Astrocyte (in vitro differentiated cells and primary cell): ENCODE measurements at regions not wholly inside any gene's neighbourhood (a gene's known extent, or its start where the extent isn't known, plus 50 kb on each side); places are given as distances from the start of the nearest gene placed in this dataset.

Experiments
- DNase-seq: peaks from one replicate; pipeline ENCODE4 v3.0.0-alpha.2; 2010; ENCODE audit warnings: low read depth
- FAIRE-seq: peaks from 2 replicates; lab custom pipeline; 2011; peaks lifted over from hg19 to GRCh38; lab: Jason Lieb, UNC
- H2AFZ ChIP-seq: 2 replicates; pipeline ENCODE4 v1.6.0; 2012; ENCODE audit warnings: low read depth, low read length, inconsistent platforms
- H3K27ac ChIP-seq: 2 replicates; pipeline ENCODE4 v1.5.1; 2011; ENCODE audit warnings: low read depth, low read length, inconsistent platforms
- H3K27me3 ChIP-seq: 2 replicates; pipeline ENCODE4 v1.6.0; 2011; ENCODE audit warnings: low read length, inconsistent platforms; ENCODE audit not compliant: insufficient read depth
- H3K36me3 ChIP-seq: 2 replicates; pipeline ENCODE4 v1.5.1; 2011; ENCODE audit warnings: low read length, inconsistent platforms; ENCODE audit not compliant: insufficient read depth
- H3K4me1 ChIP-seq: 2 replicates; pipeline ENCODE4 v1.5.1; 2011; ENCODE audit warnings: low read length, inconsistent platforms; ENCODE audit not compliant: insufficient read depth
- H3K4me2 ChIP-seq: 2 replicates; pipeline ENCODE4 v1.6.0; 2012; ENCODE audit warnings: low read length, inconsistent platforms
- H3K4me3 ChIP-seq: 2 replicates; pipeline ENCODE4 v1.5.1; 2011; ENCODE audit warnings: low read depth, mild to moderate bottlenecking, low read length, inconsistent platforms; ENCODE audit not compliant: insufficient read depth
- H3K79me2 ChIP-seq: 2 replicates; pipeline ENCODE4 v1.6.0; 2012; ENCODE audit warnings: mild to moderate bottlenecking, low read length, inconsistent platforms; ENCODE audit not compliant: insufficient read depth
- H3K9ac ChIP-seq: 2 replicates; pipeline ENCODE4 v1.6.0; 2012; ENCODE audit warnings: mild to moderate bottlenecking, low read length, inconsistent platforms
- H3K9me3 ChIP-seq: 2 replicates; pipeline ENCODE4 v1.5.1; 2012; ENCODE audit warnings: low read depth, mild to moderate bottlenecking, low read length, inconsistent platforms; ENCODE audit not compliant: insufficient read depth
- H4K20me1 ChIP-seq: 2 replicates; pipeline ENCODE4 v1.6.0; 2012; ENCODE audit warnings: low read length, inconsistent platforms; ENCODE audit not compliant: insufficient read depth
- H3K27ac Mint-ChIP-seq: one replicate; pipeline ENCODE4 v1.8.0; 2021; ENCODE audit warnings: mild to moderate bottlenecking, mixed read lengths; ENCODE audit not compliant: unreplicated experiment
- H3K27me3 Mint-ChIP-seq: one replicate; pipeline ENCODE4 v1.8.0; 2021; ENCODE audit warnings: low read depth, mixed read lengths; ENCODE audit not compliant: unreplicated experiment
- H3K36me3 Mint-ChIP-seq: one replicate; pipeline ENCODE4 v1.8.0; 2021; ENCODE audit warnings: low read depth, mixed read lengths; ENCODE audit not compliant: unreplicated experiment
- H3K4me1 Mint-ChIP-seq: one replicate; pipeline ENCODE4 v1.8.0; 2021; ENCODE audit warnings: low read depth, mixed read lengths; ENCODE audit not compliant: unreplicated experiment
- H3K4me3 Mint-ChIP-seq: one replicate; pipeline ENCODE4 v1.8.0; 2021; ENCODE audit warnings: mild to moderate bottlenecking, moderate library complexity, mixed read lengths; ENCODE audit not compliant: unreplicated experiment
- H3K9me3 Mint-ChIP-seq: one replicate; pipeline ENCODE4 v1.8.0; 2021; ENCODE audit warnings: mild to moderate bottlenecking, mixed read lengths; ENCODE audit not compliant: unreplicated experiment
- EZH2 ChIP-seq: IDR thresholded peaks from 2 replicates; pipeline ENCODE4 v1.6.1; 2012; ENCODE audit warnings: mild to moderate bottlenecking, low read length, inconsistent platforms; ENCODE audit not compliant: insufficient read depth
- TF ChIP-seq, protein P1 (sequence below): IDR thresholded peaks from 2 replicates; pipeline ENCODE4 v1.5.1; 2011; ENCODE audit warnings: low read depth, mild to moderate bottlenecking, inconsistent platforms, low read length, moderate library complexity; ENCODE audit not compliant: insufficient read depth

DNA sequence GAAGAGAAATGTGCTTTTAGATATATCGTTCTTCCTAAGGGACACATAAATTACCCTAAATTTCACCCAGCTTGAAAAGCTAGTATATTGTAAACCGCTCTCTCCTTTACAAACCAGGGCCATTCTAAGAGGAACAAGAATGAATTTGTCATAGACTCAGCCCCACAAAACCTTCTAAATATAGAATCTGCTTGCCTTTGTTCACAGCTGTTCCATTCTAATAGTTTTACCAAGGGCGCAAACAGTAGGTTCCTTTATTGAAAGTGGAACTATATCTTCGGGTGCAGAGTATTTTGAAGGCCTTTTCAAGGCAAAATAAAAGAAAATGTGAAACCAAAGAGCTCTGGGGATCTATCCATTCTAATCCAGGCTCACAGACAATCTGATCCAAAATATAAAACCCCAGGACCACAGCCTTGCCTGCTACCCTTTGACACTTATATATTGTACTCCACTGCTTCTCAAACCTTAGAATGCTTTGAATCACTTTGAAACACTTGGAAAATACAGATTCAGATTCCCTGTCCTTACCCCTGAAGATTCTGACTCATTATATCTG is 316.8 kb downstream of the PAX3 start:
- Mint-ChIP-seq H3K27ac (no peak overlapping the region), H3K9me3 (no peaks in the 10 kb centered on the region), H3K4me3 (no peak overlapping the region), H3K36me3 (no peaks in the 10 kb centered on the region), H3K27me3 (peaks cover 2% of the 10 kb centered on the region), H3K4me1 (peaks cover 18% of the 10 kb centered on the region)
- no peak overlapping the region for H2AFZ ChIP-seq
- no peaks in the 10 kb centered on the region for H3K79me2 ChIP-seq
- no peaks in the 10 kb centered on the region for H3K9me3 ChIP-seq
- DNase-seq (no peak), FAIRE-seq (no peak)
- no peaks in the 10 kb centered on the region for H3K27me3 ChIP-seq
- no peak overlapping the region for H3K9ac ChIP-seq
- no peak overlapping the region for H3K27ac ChIP-seq
- H3K4me3 ChIP-seq, result no peak overlapping the region
- no peak overlapping the region for H3K4me2 ChIP-seq
- no peaks in the 10 kb centered on the region for H3K36me3 ChIP-seq
- H4K20me1 ChIP-seq, result no peaks in the 10 kb centered on the region
- TF ChIP-seq, protein P1, sequence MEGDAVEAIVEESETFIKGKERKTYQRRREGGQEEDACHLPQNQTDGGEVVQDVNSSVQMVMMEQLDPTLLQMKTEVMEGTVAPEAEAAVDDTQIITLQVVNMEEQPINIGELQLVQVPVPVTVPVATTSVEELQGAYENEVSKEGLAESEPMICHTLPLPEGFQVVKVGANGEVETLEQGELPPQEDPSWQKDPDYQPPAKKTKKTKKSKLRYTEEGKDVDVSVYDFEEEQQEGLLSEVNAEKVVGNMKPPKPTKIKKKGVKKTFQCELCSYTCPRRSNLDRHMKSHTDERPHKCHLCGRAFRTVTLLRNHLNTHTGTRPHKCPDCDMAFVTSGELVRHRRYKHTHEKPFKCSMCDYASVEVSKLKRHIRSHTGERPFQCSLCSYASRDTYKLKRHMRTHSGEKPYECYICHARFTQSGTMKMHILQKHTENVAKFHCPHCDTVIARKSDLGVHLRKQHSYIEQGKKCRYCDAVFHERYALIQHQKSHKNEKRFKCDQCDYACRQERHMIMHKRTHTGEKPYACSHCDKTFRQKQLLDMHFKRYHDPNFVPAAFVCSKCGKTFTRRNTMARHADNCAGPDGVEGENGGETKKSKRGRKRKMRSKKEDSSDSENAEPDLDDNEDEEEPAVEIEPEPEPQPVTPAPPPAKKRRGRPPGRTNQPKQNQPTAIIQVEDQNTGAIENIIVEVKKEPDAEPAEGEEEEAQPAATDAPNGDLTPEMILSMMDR, result no peak
- TF ChIP-seq EZH2, result no peak
- H3K4me1 ChIP-seq, result no peaks in the 10 kb centered on the region

DNA sequence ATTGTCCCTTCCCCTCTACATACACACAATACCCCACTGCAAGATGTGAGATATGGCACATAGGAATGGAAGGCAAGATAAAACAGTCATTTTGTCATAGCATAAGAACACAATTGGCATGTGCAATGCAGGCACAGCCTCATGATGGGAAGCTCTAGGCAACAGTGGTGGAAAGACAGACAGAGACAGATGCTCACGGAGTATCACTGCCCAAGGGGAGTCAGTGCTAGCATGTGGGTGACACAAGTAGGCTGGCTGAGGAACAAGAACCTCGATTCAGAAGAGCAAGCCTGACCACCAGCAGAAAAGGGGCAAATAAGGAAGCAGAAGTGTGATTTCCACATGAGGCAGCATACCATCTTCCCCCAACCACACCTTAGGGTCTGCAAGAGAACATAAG is 323.6 kb downstream of the PAX3 start:
- H3K27ac Mint-ChIP-seq, result no peak overlapping the region
- no peak overlapping the region for H3K4me2 ChIP-seq
- H3K4me1 Mint-ChIP-seq, result peaks cover under 1% of the 10 kb centered on the region
- DNase-seq (no peak), FAIRE-seq (no peak)
- H3K4me1 ChIP-seq, result no peaks in the 10 kb centered on the region
- H3K9me3 Mint-ChIP-seq, result peaks cover 2% of the 10 kb centered on the region
- no peak overlapping the region for H3K9ac ChIP-seq
- H3K36me3 Mint-ChIP-seq, result no peaks in the 10 kb centered on the region
- no peak overlapping the region for H3K4me3 ChIP-seq
- TF ChIP-seq, protein P1, result no peak
- no peak for TF ChIP-seq EZH2
- no peaks in the 10 kb centered on the region for H3K27me3 ChIP-seq
- no peaks in the 10 kb centered on the region for H3K79me2 ChIP-seq
- H3K9me3 ChIP-seq, result no peaks in the 10 kb centered on the region
- no peak overlapping the region for H2AFZ ChIP-seq
- no peaks in the 10 kb centered on the region for H3K36me3 ChIP-seq
- H3K4me3 Mint-ChIP-seq, result no peak overlapping the region
- no peaks in the 10 kb centered on the region for H4K20me1 ChIP-seq
- peaks cover 9% of the 10 kb centered on the region for H3K27me3 Mint-ChIP-seq
- no peak overlapping the region for H3K27ac ChIP-seq

DNA sequence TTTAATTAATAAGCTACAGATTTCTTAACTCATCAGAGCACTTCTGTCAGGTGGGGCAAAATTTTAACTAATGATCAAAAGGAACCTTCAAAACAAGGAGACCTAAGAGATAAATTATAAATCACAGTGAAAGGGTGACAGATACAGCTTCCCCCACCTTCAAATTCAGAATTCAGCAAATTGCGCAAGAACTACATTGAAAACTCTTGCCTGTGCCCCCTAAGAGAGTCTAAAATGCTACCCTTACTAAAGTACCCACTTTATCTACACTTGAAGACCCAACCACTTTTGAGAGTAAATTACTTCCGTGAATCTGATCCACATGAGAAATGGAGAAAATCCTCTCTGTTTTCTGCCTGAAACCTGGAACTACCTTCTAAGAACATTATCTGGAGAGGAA is 324.9 kb downstream of the PAX3 start:
- no peak overlapping the region for H2AFZ ChIP-seq
- no peaks in the 10 kb centered on the region for H3K9me3 ChIP-seq

More for the DNA sequence above, 324.9 kb downstream of the PAX3 start:
- H3K9me3 Mint-ChIP-seq, result peaks cover 2% of the 10 kb centered on the region
- Histone ChIP-seq H3K36me3 (no peaks in the 10 kb centered on the region), H3K79me2 (no peaks in the 10 kb centered on the region), H3K4me3 (no peak overlapping the region), H3K27me3 (no peaks in the 10 kb centered on the region), H3K9ac (no peak overlapping the region), H3K4me2 (no peak overlapping the region), H3K27ac (no peak overlapping the region), H4K20me1 (no peaks in the 10 kb centered on the region), H3K4me1 (no peaks in the 10 kb centered on the region)
- no peak for DNase-seq
- no peak overlapping the region for H3K4me3 Mint-ChIP-seq
- peaks cover 11% of the 10 kb centered on the region for H3K27me3 Mint-ChIP-seq
- H3K27ac Mint-ChIP-seq, result no peak overlapping the region
- no peaks in the 10 kb centered on the region for H3K36me3 Mint-ChIP-seq
- no peaks in the 10 kb centered on the region for H3K4me1 Mint-ChIP-seq
- TF ChIP-seq, protein P1, result no peak
- TF ChIP-seq EZH2, result no peak
- FAIRE-seq, result no peak
